ENCODE measurements at regions not wholly inside any gene's neighbourhood (a gene's known extent, or its start where the extent isn't known, plus 50 kb on each side); places are given as distances from the start of the nearest gene placed in this dataset.

DNA sequence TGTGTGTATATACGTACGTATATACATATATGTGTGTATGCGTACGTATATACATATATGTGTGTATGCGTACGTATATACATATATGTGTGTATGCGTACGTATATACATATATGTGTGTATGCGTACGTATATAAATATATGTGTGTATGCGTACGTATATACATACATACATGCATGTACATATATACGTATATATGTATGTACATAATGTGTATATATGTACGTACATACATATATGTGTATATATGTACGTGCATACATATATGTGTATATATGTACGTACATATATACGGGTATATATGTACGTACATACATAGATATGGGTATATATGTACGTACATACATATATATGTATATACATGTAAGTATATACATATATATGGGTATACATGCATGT lies 332.1 kb downstream of the CRPPA start:
- no peak for TF ChIP-seq EZH2 (IDR thresholded peaks at IDR 0.05; ENCODE audit: borderline replicate concordance, low read depth, low read length, poor library complexity, severe bottlenecking)
- TF ChIP-seq, protein P1, sequence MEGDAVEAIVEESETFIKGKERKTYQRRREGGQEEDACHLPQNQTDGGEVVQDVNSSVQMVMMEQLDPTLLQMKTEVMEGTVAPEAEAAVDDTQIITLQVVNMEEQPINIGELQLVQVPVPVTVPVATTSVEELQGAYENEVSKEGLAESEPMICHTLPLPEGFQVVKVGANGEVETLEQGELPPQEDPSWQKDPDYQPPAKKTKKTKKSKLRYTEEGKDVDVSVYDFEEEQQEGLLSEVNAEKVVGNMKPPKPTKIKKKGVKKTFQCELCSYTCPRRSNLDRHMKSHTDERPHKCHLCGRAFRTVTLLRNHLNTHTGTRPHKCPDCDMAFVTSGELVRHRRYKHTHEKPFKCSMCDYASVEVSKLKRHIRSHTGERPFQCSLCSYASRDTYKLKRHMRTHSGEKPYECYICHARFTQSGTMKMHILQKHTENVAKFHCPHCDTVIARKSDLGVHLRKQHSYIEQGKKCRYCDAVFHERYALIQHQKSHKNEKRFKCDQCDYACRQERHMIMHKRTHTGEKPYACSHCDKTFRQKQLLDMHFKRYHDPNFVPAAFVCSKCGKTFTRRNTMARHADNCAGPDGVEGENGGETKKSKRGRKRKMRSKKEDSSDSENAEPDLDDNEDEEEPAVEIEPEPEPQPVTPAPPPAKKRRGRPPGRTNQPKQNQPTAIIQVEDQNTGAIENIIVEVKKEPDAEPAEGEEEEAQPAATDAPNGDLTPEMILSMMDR (conservative IDR thresholded peaks at IDR 0.05; ENCODE audit: low read depth, low read length), result no peak

All from A673 (cell line).